ENCODE measurements at regions not wholly inside any gene's neighbourhood (a gene's known extent, or its start where the extent isn't known, plus 50 kb on each side); places are given as distances from the start of the nearest gene placed in this dataset.

DNA sequence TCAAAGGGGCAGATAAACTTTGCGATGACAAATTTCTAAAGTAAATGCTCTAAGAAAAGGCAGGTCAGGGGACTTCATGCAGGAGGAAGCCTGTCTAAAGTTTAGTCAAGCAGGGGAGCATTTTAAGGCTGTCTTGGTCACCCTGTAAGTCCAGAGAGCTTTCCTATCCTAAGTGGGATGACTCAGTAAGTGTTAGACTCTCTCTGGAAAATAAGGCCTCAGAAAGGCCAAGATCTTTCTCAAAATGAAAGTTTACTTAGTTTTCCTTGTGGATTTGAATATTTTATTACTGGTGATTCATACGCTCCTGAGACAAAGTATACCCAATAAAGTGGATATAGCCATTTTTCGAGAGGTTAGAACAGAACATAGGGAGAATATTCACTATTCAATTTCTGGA is 806.9 kb upstream of the CDH9 start:
- TF ChIP-seq CTCF (IDR thresholded peaks at IDR 0.05; ENCODE audit: insufficient read depth, low read length), result no peak
- no peak for TF ChIP-seq GABPA (IDR thresholded peaks at IDR 0.05; ENCODE audit: low read depth)
- TF ChIP-seq POLR2AphosphoS5 (IDR thresholded peaks at IDR 0.05; ENCODE audit: low read depth), result no peak

All from HL-60 (cell line).